IMR-90 (cell line): ENCODE measurements at regions not wholly inside any gene's neighbourhood (a gene's known extent, or its start where the extent isn't known, plus 50 kb on each side); places are given as distances from the start of the nearest gene placed in this dataset.

Experiments
- BHLHE40 ChIP-seq: fragments of 150-350 bp; IDR thresholded peaks from 2 replicates; pipeline ENCODE4 v1.6.1; 2016; ENCODE audit warnings: mild to moderate bottlenecking, low read depth, low read length
- FOS ChIP-seq: fragments of 150-350 bp; IDR thresholded peaks from 2 replicates; pipeline ENCODE4 v1.6.1; 2016; ENCODE audit warnings: low read depth, low read length
- MAFK ChIP-seq: IDR thresholded peaks from 2 replicates; pipeline ENCODE4 v1.6.1; 2012; ENCODE audit warnings: low read depth, low read length, improper control_type of control experiment
- MAZ ChIP-seq: IDR thresholded peaks from 2 replicates; pipeline ENCODE4 v1.6.1; 2012; ENCODE audit warnings: low read depth, mild to moderate bottlenecking, low read length, improper control_type of control experiment, moderate library complexity, borderline replicate concordance
- MXI1 ChIP-seq: IDR thresholded peaks from 2 replicates; pipeline ENCODE4 v1.6.1; 2012; ENCODE audit warnings: low read depth, mild to moderate bottlenecking, low read length, moderate library complexity, borderline replicate concordance
- POLR2A ChIP-seq: IDR thresholded peaks from 2 replicates; pipeline ENCODE4 v1.6.1; 2012; ENCODE audit warnings: mild to moderate bottlenecking, low read depth, low read length
- RAD21 ChIP-seq: IDR thresholded peaks from 2 replicates; pipeline ENCODE4 v1.6.1; 2012; ENCODE audit warnings: low read length, improper control_type of control experiment
- RFX5 ChIP-seq: IDR thresholded peaks from 2 replicates; pipeline ENCODE4 v1.8.0; 2012; ENCODE audit warnings: low read depth, mild to moderate bottlenecking, low read length, moderate library complexity
- SMC3 ChIP-seq: fragments of 150-350 bp; IDR thresholded peaks from 2 replicates; pipeline ENCODE4 v1.6.1; 2016; ENCODE audit warnings: low read depth, mild to moderate bottlenecking, antibody characterized with exemption, low read length, moderate library complexity
- USF2 ChIP-seq: fragments of 150-350 bp; IDR thresholded peaks from 2 replicates; pipeline ENCODE4 v1.6.1; 2017; ENCODE audit warnings: mild to moderate bottlenecking, antibody characterized with exemption, low read length, low read depth
- TF ChIP-seq, protein P1 (sequence below): conservative IDR thresholded peaks from 2 replicates; pipeline ENCODE4 v1.5.1; 2012; ENCODE audit warnings: mild to moderate bottlenecking, low read depth, low read length, improper control_type of control experiment

DNA sequence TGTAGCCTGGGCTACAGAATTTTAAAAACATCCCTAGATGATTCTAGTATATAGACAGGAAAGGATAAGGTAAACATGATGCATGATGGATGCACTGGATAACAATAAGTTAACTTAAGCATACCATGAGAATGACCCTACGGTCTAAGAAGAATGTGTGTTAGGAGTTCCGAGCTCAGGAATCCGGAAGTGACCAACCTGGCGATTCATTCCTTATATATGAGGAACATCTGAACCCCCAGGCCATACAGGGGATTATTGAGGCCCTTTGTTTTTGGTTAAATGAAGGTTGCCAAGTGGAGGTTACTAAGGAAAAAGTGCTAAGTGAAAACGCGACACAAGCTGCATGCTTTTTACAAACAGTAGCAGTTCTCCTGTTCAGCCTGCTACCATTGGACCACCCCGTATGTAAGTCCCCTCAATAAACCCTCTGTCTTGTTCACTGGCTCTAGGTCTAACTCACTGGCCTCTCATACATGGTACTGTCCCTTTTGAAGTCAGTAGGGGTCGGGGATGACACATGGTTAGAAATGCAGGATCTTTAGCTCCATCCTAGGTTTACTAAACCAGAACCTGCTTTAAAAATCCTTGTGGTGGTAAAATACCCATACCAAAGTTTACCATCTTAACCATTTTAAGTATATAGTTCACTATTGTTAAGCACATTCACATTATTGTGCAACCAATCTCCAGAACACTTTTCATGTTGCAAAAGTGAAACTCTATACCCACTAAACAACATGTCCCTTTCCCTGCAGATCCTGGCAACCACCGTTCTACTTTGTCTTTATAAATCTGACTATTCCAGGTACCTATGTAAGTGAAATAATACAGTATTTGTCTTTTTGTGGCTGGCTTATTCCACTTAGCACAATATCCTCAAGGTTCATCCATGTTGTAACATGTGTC is 111.0 kb upstream of the MAP4K3 start:
- TF ChIP-seq, protein P1, sequence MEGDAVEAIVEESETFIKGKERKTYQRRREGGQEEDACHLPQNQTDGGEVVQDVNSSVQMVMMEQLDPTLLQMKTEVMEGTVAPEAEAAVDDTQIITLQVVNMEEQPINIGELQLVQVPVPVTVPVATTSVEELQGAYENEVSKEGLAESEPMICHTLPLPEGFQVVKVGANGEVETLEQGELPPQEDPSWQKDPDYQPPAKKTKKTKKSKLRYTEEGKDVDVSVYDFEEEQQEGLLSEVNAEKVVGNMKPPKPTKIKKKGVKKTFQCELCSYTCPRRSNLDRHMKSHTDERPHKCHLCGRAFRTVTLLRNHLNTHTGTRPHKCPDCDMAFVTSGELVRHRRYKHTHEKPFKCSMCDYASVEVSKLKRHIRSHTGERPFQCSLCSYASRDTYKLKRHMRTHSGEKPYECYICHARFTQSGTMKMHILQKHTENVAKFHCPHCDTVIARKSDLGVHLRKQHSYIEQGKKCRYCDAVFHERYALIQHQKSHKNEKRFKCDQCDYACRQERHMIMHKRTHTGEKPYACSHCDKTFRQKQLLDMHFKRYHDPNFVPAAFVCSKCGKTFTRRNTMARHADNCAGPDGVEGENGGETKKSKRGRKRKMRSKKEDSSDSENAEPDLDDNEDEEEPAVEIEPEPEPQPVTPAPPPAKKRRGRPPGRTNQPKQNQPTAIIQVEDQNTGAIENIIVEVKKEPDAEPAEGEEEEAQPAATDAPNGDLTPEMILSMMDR = no peak
- TF ChIP-seq POLR2A (no peak), MXI1 (no peak), RFX5 (no peak), SMC3 (no peak), RAD21 (no peak), MAFK (no peak), USF2 (no peak), BHLHE40 (no peak), MAZ (no peak), FOS (no peak)
